ENCODE measurements at regions not wholly inside any gene's neighbourhood (a gene's known extent, or its start where the extent isn't known, plus 50 kb on each side); places are given as distances from the start of the nearest gene placed in this dataset.

DNA sequence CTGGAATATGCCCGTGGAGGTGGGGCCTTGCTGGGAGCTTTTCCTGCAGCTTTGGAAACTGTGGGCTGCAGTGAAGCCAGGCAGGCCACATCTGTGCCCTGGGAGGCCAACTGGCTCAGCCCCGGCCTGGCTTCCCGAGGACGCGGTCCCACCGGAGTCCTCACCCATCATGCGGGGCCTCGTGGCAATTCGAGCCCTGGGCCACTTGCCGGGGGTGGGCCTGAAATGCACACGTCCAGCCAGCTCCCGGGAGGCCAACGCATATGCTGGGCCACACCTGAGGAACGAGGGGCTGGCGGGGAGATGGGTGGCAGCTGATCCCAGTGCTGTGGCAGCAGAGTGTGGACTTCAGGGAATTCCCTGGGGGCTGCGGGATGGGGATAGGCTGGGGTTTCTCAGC is 172.4 kb upstream of the GSE1 start:
- WGBS (ENCODE audit: extremely low coverage, insufficient read length, low lambda C conversion rate): no CpG with 5 or more reads among the region's 16 CpGs
- Histone ChIP-seq H3K14ac (ENCODE audit: insufficient read depth, low read length) (no peak overlapping the region), H2AK5ac (ENCODE audit: insufficient read length, low read length) (no peak overlapping the region), H3K27ac (ENCODE audit: insufficient read length, low read depth, low read length) (no peak overlapping the region), H3K27me3 (ENCODE audit: insufficient read depth, low read length) (no peaks in the 10 kb centered on the region), H3K23ac (ENCODE audit: insufficient read length, low read depth, low read length) (no peak overlapping the region), H3K18ac (ENCODE audit: insufficient read length, low read depth, low read length) (no peak overlapping the region), H3T11ph (ENCODE audit: low read length) (no peak overlapping the region), H3K4ac (ENCODE audit: low read depth, low read length) (no peak overlapping the region), H3K79me2 (ENCODE audit: insufficient read depth, low read length) (no peaks in the 10 kb centered on the region), H3K4me1 (ENCODE audit: insufficient read depth, low read length) (peaks cover 15% of the 10 kb centered on the region), H3K9me3 (ENCODE audit: control insufficient read depth, low read depth, low read length) (no peaks in the 10 kb centered on the region), H3K23me2 (ENCODE audit: insufficient read length, low read depth, low read length, poor library complexity, severe bottlenecking) (peaks cover 3% of the 10 kb centered on the region), H4K8ac (replicated peaks; ENCODE audit: insufficient read length, low read depth, low read length) (no peak overlapping the region), H2BK12ac (ENCODE audit: insufficient read length, low read depth, low read length) (no peak overlapping the region), H3K79me1 (ENCODE audit: insufficient read depth, low read depth, low read length, poor library complexity, severe bottlenecking) (no peaks in the 10 kb centered on the region), H3K56ac (ENCODE audit: insufficient read length, low read depth, low read length) (no peak overlapping the region), H2BK5ac (ENCODE audit: insufficient read length, low read length) (no peak overlapping the region), H3K9ac (ENCODE audit: extremely low read depth, insufficient read length, low read length) (no peak overlapping the region), H2BK120ac (ENCODE audit: low read depth, low read length, poor library complexity, severe bottlenecking) (no peak overlapping the region), H4K5ac (ENCODE audit: insufficient read length, low read depth, low read length) (no peak overlapping the region), H4K20me1 (ENCODE audit: control insufficient read depth, insufficient read depth, insufficient read length) (peaks cover 3% of the 10 kb centered on the region), H2AFZ (ENCODE audit: low read length) (no peak overlapping the region), H3K4me2 (ENCODE audit: insufficient read depth, insufficient read length, low read length) (no peak overlapping the region), H2BK20ac (ENCODE audit: low read depth, low read length, poor library complexity, severe bottlenecking) (no peak overlapping the region), H2BK15ac (ENCODE audit: low read depth, low read length) (no peak overlapping the region), H4K91ac (ENCODE audit: insufficient read length, low read depth, low read length) (no peak overlapping the region)
- H3K9me3 Mint-ChIP-seq: no peaks in the 10 kb centered on the region
- H3K4me3 Mint-ChIP-seq: no peak overlapping the region
- H3K27ac Mint-ChIP-seq: no peak overlapping the region
- no peaks in the 10 kb centered on the region; a peak in 2 of 7 replicates for H3K36me3 Mint-ChIP-seq (ENCODE audit: insufficient read depth in 1 of 3, low read depth in 3 of 3)
- peaks cover 42 to 59% of the 10 kb centered on the region in 2 experiments for H3K4me1 Mint-ChIP-seq
- TF ChIP-seq, protein P1, sequence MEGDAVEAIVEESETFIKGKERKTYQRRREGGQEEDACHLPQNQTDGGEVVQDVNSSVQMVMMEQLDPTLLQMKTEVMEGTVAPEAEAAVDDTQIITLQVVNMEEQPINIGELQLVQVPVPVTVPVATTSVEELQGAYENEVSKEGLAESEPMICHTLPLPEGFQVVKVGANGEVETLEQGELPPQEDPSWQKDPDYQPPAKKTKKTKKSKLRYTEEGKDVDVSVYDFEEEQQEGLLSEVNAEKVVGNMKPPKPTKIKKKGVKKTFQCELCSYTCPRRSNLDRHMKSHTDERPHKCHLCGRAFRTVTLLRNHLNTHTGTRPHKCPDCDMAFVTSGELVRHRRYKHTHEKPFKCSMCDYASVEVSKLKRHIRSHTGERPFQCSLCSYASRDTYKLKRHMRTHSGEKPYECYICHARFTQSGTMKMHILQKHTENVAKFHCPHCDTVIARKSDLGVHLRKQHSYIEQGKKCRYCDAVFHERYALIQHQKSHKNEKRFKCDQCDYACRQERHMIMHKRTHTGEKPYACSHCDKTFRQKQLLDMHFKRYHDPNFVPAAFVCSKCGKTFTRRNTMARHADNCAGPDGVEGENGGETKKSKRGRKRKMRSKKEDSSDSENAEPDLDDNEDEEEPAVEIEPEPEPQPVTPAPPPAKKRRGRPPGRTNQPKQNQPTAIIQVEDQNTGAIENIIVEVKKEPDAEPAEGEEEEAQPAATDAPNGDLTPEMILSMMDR (conservative IDR thresholded peaks at IDR 0.05): no peak
- H3K27me3 Mint-ChIP-seq (ENCODE audit: low read depth): peaks cover 17% of the 10 kb centered on the region
- DNase-seq: no peak

Measured in H9 (cell line).